Kidney (tissue), 13 donors: ENCODE measurements at regions not wholly inside any gene's neighbourhood (a gene's known extent, or its start where the extent isn't known, plus 50 kb on each side); places are given as distances from the start of the nearest gene placed in this dataset.

Source experiments
- DNase-seq, 5 donors: peaks; one replicate each; pipeline ENCODE4 v3.0.0-alpha.2; 2013 to 2020
- FAIRE-seq: peaks from 2 replicates; lab custom pipeline; 2012; peaks lifted over from hg19 to GRCh38; lab: Jason Lieb, UNC
- H3K27ac ChIP-seq, 2 donors: one replicate each; pipeline ENCODE4 v1.7.0; 2013; ENCODE audit warnings: low read depth in 2 of 2, low read length in 2 of 2, inconsistent platforms in 1 of 2
- H3K27me3 ChIP-seq: one replicate; pipeline ENCODE4 v1.7.1; 2013; ENCODE audit warnings: low read length, inconsistent platforms; ENCODE audit not compliant: control insufficient read depth, insufficient read depth
- H3K36me3 ChIP-seq, 3 donors: one replicate each; pipeline versions ENCODE4 v1.7.0 to v1.7.1; 2013; ENCODE audit warnings: low read length in 3 of 3, control low read depth in 1 of 3, inconsistent platforms in 1 of 3; ENCODE audit not compliant: insufficient read depth in 3 of 3, control insufficient read depth in 2 of 3
- H3K4me1 ChIP-seq, 3 donors: one replicate each; pipeline versions ENCODE4 v1.7.0 to v1.7.1; 2013; ENCODE audit warnings: low read length in 3 of 3, inconsistent platforms in 1 of 3, low read depth in 1 of 3; ENCODE audit not compliant: control insufficient read depth in 2 of 3, insufficient read depth in 2 of 3
- H3K4me3 ChIP-seq, 3 donors: one replicate each; pipeline versions ENCODE4 v1.7.0 to v1.8.1; 2013; ENCODE audit warnings: low read length in 3 of 3, control low read depth in 1 of 3, inconsistent platforms in 1 of 3
- H3K9ac ChIP-seq, 3 donors: one replicate each; pipeline versions ENCODE4 v1.7.0 to v1.7.1; 2013; ENCODE audit warnings: low read length in 3 of 3, control low read depth in 1 of 3, inconsistent platforms in 1 of 3
- H3K9me3 ChIP-seq, 3 donors: one replicate each; pipeline versions ENCODE4 v1.7.0 to v1.7.1; 2013; ENCODE audit warnings: low read length in 3 of 3, control low read depth in 1 of 3, inconsistent platforms in 1 of 3; ENCODE audit not compliant: control insufficient read depth in 2 of 3, insufficient read depth in 1 of 3
- CTCF ChIP-seq: IDR thresholded peaks from 3 replicates; pipeline ENCODE4 v1.5.1; 2012; ENCODE audit warnings: mild to moderate bottlenecking, moderate library complexity, borderline replicate concordance; ENCODE audit not compliant: insufficient read depth; ENCODE audit errors: extremely low read depth
- intact Hi-C: fragments of 100-400 bp; cut with DNase I; formaldehyde crosslinking; loops from one replicate; pipeline ENCODE4 v1.11.1; 2022
- donor health status: control.
- donor health status: control.
- donor health status: control.
- donor health status: control.
- donor health status: control.
- donor health status: DM: yes; HTN: yes; CAD: no.
- donor health status: Normal renal cell carcinoma (clear cell type).

- intact Hi-C loops: no loop called here
- no peak for DNase-seq
- H3K4me1 ChIP-seq: no peaks in the 10 kb centered on the region
- H3K4me3 ChIP-seq: no peak overlapping the region
- no peaks in the 10 kb centered on the region for H3K27me3 ChIP-seq
- no peaks in the 10 kb centered on the region for H3K36me3 ChIP-seq
- no peak overlapping the region for H3K27ac ChIP-seq
- no peak overlapping the region for H3K9ac ChIP-seq
- TF ChIP-seq CTCF: no peak
- no peaks in the 10 kb centered on the region for H3K9me3 ChIP-seq
- FAIRE-seq: no peak
These were observed 116.3 kb upstream of the GDF10 start for GRCh38 chr10:47183704-47184041.

- TF ChIP-seq CTCF: no peak
- FAIRE-seq (no peak), DNase-seq (no peak)
- Histone ChIP-seq H3K27me3 (no peaks in the 10 kb centered on the region), H3K9ac (no peak overlapping the region), H3K4me1 (no peaks in the 10 kb centered on the region), H3K36me3 (no peaks in the 10 kb centered on the region), H3K9me3 (no peaks in the 10 kb centered on the region), H3K4me3 (no peak overlapping the region), H3K27ac (no peak overlapping the region)
- intact Hi-C loops: no loop called here
These were observed 115.7 kb upstream of the GDF10 start for GRCh38 chr10:47184273-47184672.

GRCh38 chr10:47184724-47185330, 115.2 kb upstream of the GDF10 start:
- TF ChIP-seq CTCF: no peak
- FAIRE-seq: no peak
- DNase-seq: no peak

GRCh38 chr10:47186941-47187340, 113.1 kb upstream of the GDF10 start:
- Histone ChIP-seq H3K4me1 (peaks cover 0 to 3% (median 0%) of the 10 kb centered on the region in 3 donors), H3K36me3 (no peaks in the 10 kb centered on the region), H3K27ac (no peak overlapping the region), H3K9me3 (no peaks in the 10 kb centered on the region), H3K27me3 (no peaks in the 10 kb centered on the region), H3K4me3 (no peak overlapping the region), H3K9ac (no peak overlapping the region)
- TF ChIP-seq CTCF: no peak
- no peak for FAIRE-seq
- no peak for DNase-seq
- intact Hi-C loops: no loop called here

More at GRCh38 chr10:47184724-47185330, 115.2 kb upstream of the GDF10 start:
- Histone ChIP-seq H3K36me3 (no peaks in the 10 kb centered on the region), H3K27ac (no peak overlapping the region), H3K4me1 (no peaks in the 10 kb centered on the region), H3K27me3 (no peaks in the 10 kb centered on the region), H3K9me3 (no peaks in the 10 kb centered on the region), H3K9ac (no peak overlapping the region), H3K4me3 (no peak overlapping the region)
- intact Hi-C loops: no loop called here
